Ovary (tissue), 3 donors: ENCODE measurements at regions not wholly inside any gene's neighbourhood (a gene's known extent, or its start where the extent isn't known, plus 50 kb on each side); places are given as distances from the start of the nearest gene placed in this dataset.

Source experiments
- CTCF ChIP-seq, 3 donors: fragments of 450-650 bp in 2 of 3; fragments of 200-600 bp in 1 of 3; IDR thresholded peaks; one replicate each; pipeline versions ENCODE4 v1.5.1 to v1.8.0; 2016 to 2022; ENCODE audit warnings: antibody characterized with exemption in 3 of 3, mild to moderate bottlenecking in 1 of 3
- EP300 ChIP-seq: sonication (generic); formaldehyde crosslinking; IDR thresholded peaks from one replicate; pipeline ENCODE4 v1.6.1; 2017; ENCODE audit warnings: antibody characterized with exemption
- POLR2A ChIP-seq: fragments of 450-650 bp; IDR thresholded peaks from one replicate; pipeline ENCODE4 v1.6.1; 2017; ENCODE audit warnings: antibody characterized with exemption, mild to moderate bottlenecking, moderate library complexity
- donor health status: DM: no; HTN: no; CAD: no.

DNA sequence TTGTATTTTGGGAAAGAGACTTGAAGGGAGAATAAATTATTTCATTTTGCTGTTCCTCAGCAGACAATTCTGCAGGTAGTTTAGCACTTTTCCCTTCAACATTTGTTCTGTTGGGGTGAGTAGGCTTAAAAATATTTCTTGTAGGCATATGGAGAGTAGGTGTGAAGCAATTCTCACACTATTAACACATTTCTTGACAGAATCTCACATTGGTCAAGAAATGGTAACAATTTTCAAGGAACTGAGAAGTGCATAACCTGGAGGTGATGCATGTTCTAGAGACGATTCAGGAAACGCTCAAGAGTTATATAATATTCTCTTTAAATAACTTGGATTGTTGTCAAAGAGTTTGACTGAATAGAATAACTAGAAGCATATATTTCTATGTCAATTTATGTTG is 658.2 kb downstream of the STIM2 start:
- TF ChIP-seq CTCF (IDR thresholded peaks at IDR 0.05) = no peak
- no peak for TF ChIP-seq POLR2A
- TF ChIP-seq EP300 = no peak
